ENCODE measurements at regions not wholly inside any gene's neighbourhood (a gene's known extent, or its start where the extent isn't known, plus 50 kb on each side); places are given as distances from the start of the nearest gene placed in this dataset.

- no peak for TF ChIP-seq CTCF (IDR thresholded peaks at IDR 0.05; ENCODE audit: extremely low read depth, low read depth, low read length)
- no peak overlapping the region for H2AFZ ChIP-seq (ENCODE audit: low read length)
- H3K4me3 ChIP-seq (ENCODE audit: insufficient read depth, low read length), result no peak overlapping the region
- DNase-seq (ENCODE audit: insufficient read length, low spot score, missing footprints), result no peak
- H3K36me3 ChIP-seq (ENCODE audit: insufficient read depth, low read length), result no peaks in the 10 kb centered on the region
- H3K27ac ChIP-seq (ENCODE audit: low read depth, low read length), result no peak overlapping the region
- H3K79me2 ChIP-seq (ENCODE audit: insufficient read depth, low read length), result no peaks in the 10 kb centered on the region
- H3K4me2 ChIP-seq (ENCODE audit: insufficient read depth, low read length), result no peak overlapping the region
- H4K20me1 ChIP-seq (ENCODE audit: insufficient read depth, low read length), result no peaks in the 10 kb centered on the region
- peaks cover 11% of the 10 kb centered on the region for H3K4me1 ChIP-seq (ENCODE audit: insufficient read depth, low read length)
- H3K9me3 ChIP-seq (ENCODE audit: low read depth, low read length), result no peaks in the 10 kb centered on the region
- H3K27me3 ChIP-seq (ENCODE audit: insufficient read depth, low read length), result no peaks in the 10 kb centered on the region
Observed at GRCh38 chr9:4424891-4425290, 65.4 kb upstream of the SLC1A1 start.

GRCh38 chr9:4424038-4424437 lies 66.2 kb upstream of the SLC1A1 start:
- Histone ChIP-seq H4K20me1 (ENCODE audit: insufficient read depth, low read length) (no peaks in the 10 kb centered on the region), H3K4me2 (ENCODE audit: insufficient read depth, low read length) (no peak overlapping the region), H2AFZ (ENCODE audit: low read length) (no peak overlapping the region), H3K27ac (ENCODE audit: low read depth, low read length) (no peak overlapping the region), H3K9me3 (ENCODE audit: low read depth, low read length) (no peaks in the 10 kb centered on the region), H3K36me3 (ENCODE audit: insufficient read depth, low read length) (no peaks in the 10 kb centered on the region), H3K4me3 (ENCODE audit: insufficient read depth, low read length) (no peak overlapping the region), H3K27me3 (ENCODE audit: insufficient read depth, low read length) (no peaks in the 10 kb centered on the region), H3K79me2 (ENCODE audit: insufficient read depth, low read length) (no peaks in the 10 kb centered on the region), H3K4me1 (ENCODE audit: insufficient read depth, low read length) (peaks cover 11% of the 10 kb centered on the region)
- no peak for DNase-seq (ENCODE audit: insufficient read length, low spot score, missing footprints)
- TF ChIP-seq CTCF (IDR thresholded peaks at IDR 0.05; ENCODE audit: extremely low read depth, low read depth, low read length), result no peak

GRCh38 chr9:4423207-4423610 lies 67.1 kb upstream of the SLC1A1 start:
- TF ChIP-seq CTCF (IDR thresholded peaks at IDR 0.05; ENCODE audit: extremely low read depth, low read depth, low read length), result no peak
- H3K9me3 ChIP-seq (ENCODE audit: low read depth, low read length), result no peaks in the 10 kb centered on the region
- H3K4me3 ChIP-seq (ENCODE audit: insufficient read depth, low read length), result no peak overlapping the region
- no peaks in the 10 kb centered on the region for H3K27me3 ChIP-seq (ENCODE audit: insufficient read depth, low read length)
- no peaks in the 10 kb centered on the region for H3K79me2 ChIP-seq (ENCODE audit: insufficient read depth, low read length)
- no peak overlapping the region for H2AFZ ChIP-seq (ENCODE audit: low read length)
- no peaks in the 10 kb centered on the region for H3K36me3 ChIP-seq (ENCODE audit: insufficient read depth, low read length)
- peaks cover 17% of the 10 kb centered on the region for H3K4me1 ChIP-seq (ENCODE audit: insufficient read depth, low read length)
- no peak overlapping the region for H3K4me2 ChIP-seq (ENCODE audit: insufficient read depth, low read length)
- DNase-seq (ENCODE audit: insufficient read length, low spot score, missing footprints), result no peak
- H3K27ac ChIP-seq (ENCODE audit: low read depth, low read length), result no peak overlapping the region
- no peaks in the 10 kb centered on the region for H4K20me1 ChIP-seq (ENCODE audit: insufficient read depth, low read length)

- Histone ChIP-seq H3K27ac (ENCODE audit: low read depth, low read length) (no peak overlapping the region), H4K20me1 (ENCODE audit: insufficient read depth, low read length) (no peaks in the 10 kb centered on the region), H3K4me1 (ENCODE audit: insufficient read depth, low read length) (peaks cover 18% of the 10 kb centered on the region), H3K4me2 (ENCODE audit: insufficient read depth, low read length) (no peak overlapping the region), H3K79me2 (ENCODE audit: insufficient read depth, low read length) (no peaks in the 10 kb centered on the region), H3K27me3 (ENCODE audit: insufficient read depth, low read length) (no peaks in the 10 kb centered on the region), H2AFZ (ENCODE audit: low read length) (no peak overlapping the region), H3K4me3 (ENCODE audit: insufficient read depth, low read length) (no peak overlapping the region), H3K9me3 (ENCODE audit: low read depth, low read length) (no peaks in the 10 kb centered on the region), H3K36me3 (ENCODE audit: insufficient read depth, low read length) (no peaks in the 10 kb centered on the region)
- TF ChIP-seq CTCF (IDR thresholded peaks at IDR 0.05; ENCODE audit: extremely low read depth, low read depth, low read length), result no peak
- no peak for DNase-seq (ENCODE audit: insufficient read length, low spot score, missing footprints)
Observed at GRCh38 chr9:4422495-4422894, 67.8 kb upstream of the SLC1A1 start.

Data from osteoblast (primary cell).